ENCODE measurements at regions not wholly inside any gene's neighbourhood (a gene's known extent, or its start where the extent isn't known, plus 50 kb on each side); places are given as distances from the start of the nearest gene placed in this dataset.

DNA sequence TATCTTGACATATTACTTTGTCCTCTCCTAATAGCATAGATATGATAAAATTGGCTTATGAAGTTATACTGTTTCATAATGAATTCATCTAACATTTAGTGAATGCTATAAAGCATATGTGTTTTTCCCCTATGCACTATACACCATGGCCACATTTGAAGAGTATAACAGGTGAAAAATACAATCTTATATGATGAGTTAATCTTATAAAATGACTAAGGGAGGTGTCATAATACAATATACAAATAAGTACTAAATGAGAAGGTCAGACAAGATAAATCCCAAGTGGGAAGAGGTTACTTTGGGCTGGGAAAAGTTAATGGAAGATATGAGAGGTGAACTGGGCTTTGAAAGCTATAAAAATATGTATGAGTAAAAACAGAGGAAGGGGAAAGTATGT, 174.4 kb downstream of the PCSK1 start:
- H3K27me3 ChIP-seq (ENCODE audit: control insufficient read depth, insufficient read depth, low read length) = no peaks in the 10 kb centered on the region
- ChIA-PET CTCF (no interaction called here), POLR2A (no interaction called here)
- in situ Hi-C loops (cut with HindIII; ENCODE audit: low pct_unique_long_range_greater_than_20kb, low sequenced_read_pairs) = no loop called here
- no TSS peak for BruUV-seq (replicated peaks)
- peaks cover 8% of the 10 kb centered on the region for H3K4me1 ChIP-seq (ENCODE audit: control insufficient read depth, insufficient read depth, low read length)
- TF ChIP-seq REST (IDR thresholded peaks at IDR 0.05; ENCODE audit: insufficient read depth in 1 of 2, low read depth in 2 of 2, low read length in 1 of 2) (no peak), POLR2AphosphoS5 (IDR thresholded peaks at IDR 0.05; ENCODE audit: low read depth, low read length) (no peak), SIN3A (IDR thresholded peaks at IDR 0.05; ENCODE audit: borderline replicate concordance, insufficient read depth, low read depth, low read length) (no peak), TCF7L2 (IDR thresholded peaks at IDR 0.05; ENCODE audit: low read depth, low read length) (no peak), CTCF (IDR thresholded peaks at IDR 0.05) (no peak)
- ATAC-seq (no peak), DNase-seq (ENCODE audit: low read depth, low spot score) (no peak)
- no peaks in the 10 kb centered on the region; the same call in 1 of the 2 replicates for H3K9me3 ChIP-seq (ENCODE audit: control insufficient read depth, insufficient read depth, low read depth, low read length)
- H3K36me3 ChIP-seq (ENCODE audit: control insufficient read depth, insufficient read depth, low read length) = no peaks in the 10 kb centered on the region
- peak overlapping the region; percentile 10; the same call in 1 of the 2 replicates for H3K27ac ChIP-seq (ENCODE audit: low read length)
- intact Hi-C loops (cut with micrococcal nuclease; ENCODE audit: unreplicated experiment) = no loop called here
- H3K4me3 ChIP-seq (ENCODE audit: low read depth in 2 of 2, low read length in 2 of 2) = no peak overlapping the region

GRCh38 chr5:96257904-96258303, 175.1 kb downstream of the PCSK1 start:
- Histone ChIP-seq H3K4me1 (ENCODE audit: control insufficient read depth, insufficient read depth, low read length) (peaks cover 8% of the 10 kb centered on the region), H3K36me3 (ENCODE audit: control insufficient read depth, insufficient read depth, low read length) (no peaks in the 10 kb centered on the region), H3K27me3 (ENCODE audit: control insufficient read depth, insufficient read depth, low read length) (no peaks in the 10 kb centered on the region), H3K4me3 (ENCODE audit: low read depth in 2 of 2, low read length in 2 of 2) (no peak overlapping the region), H3K9me3 (ENCODE audit: control insufficient read depth, insufficient read depth, low read depth, low read length) (peaks cover 4% of the 10 kb centered on the region; the same call in 1 of the 2 replicates), H3K27ac (ENCODE audit: low read length) (peak overlapping the region; percentile 10; the same call in 1 of the 2 replicates)
- no peak for ATAC-seq
- no TSS peak for BruUV-seq (replicated peaks)
- TF ChIP-seq REST (IDR thresholded peaks at IDR 0.05; ENCODE audit: insufficient read depth in 1 of 2, low read depth in 2 of 2, low read length in 1 of 2) (no peak), POLR2AphosphoS5 (IDR thresholded peaks at IDR 0.05; ENCODE audit: low read depth, low read length) (no peak), SIN3A (IDR thresholded peaks at IDR 0.05; ENCODE audit: borderline replicate concordance, insufficient read depth, low read depth, low read length) (no peak), TCF7L2 (IDR thresholded peaks at IDR 0.05; ENCODE audit: low read depth, low read length) (no peak)
- DNase-seq (ENCODE audit: low read depth, low spot score) = no peak
- ChIA-PET POLR2A (no interaction called here), CTCF (no interaction called here)
- in situ Hi-C loops (cut with HindIII; ENCODE audit: low pct_unique_long_range_greater_than_20kb, low sequenced_read_pairs) (no loop called here), intact Hi-C loops (cut with micrococcal nuclease; ENCODE audit: unreplicated experiment) (no loop called here)
